Neural cell (in vitro differentiated cells): ENCODE measurements at regions not wholly inside any gene's neighbourhood (a gene's known extent, or its start where the extent isn't known, plus 50 kb on each side); places are given as distances from the start of the nearest gene placed in this dataset.
A peak's percentile ranks its signal among the peaks of the same experiment; 100 is the strongest.

Experiments used
- H2AFZ ChIP-seq: fragments of 200-600, 300-800 bp; sonication (generic), shearing (Covaris generic); 2 replicates; pipeline ENCODE4 v1.6.0; 2014; ENCODE audit warnings: low read depth, mild to moderate bottlenecking, antibody characterized with exemption, low read length, moderate library complexity
- H3F3A ChIP-seq: fragments of 200-600 bp; shearing (Covaris generic); 2 replicates; pipeline ENCODE4 v1.6.1; 2016; ENCODE audit warnings: mild to moderate bottlenecking, moderate library complexity, mixed read lengths, antibody characterized with exemption, low read length; ENCODE audit not compliant: insufficient read depth, poor library complexity, severe bottlenecking
- H3K27ac ChIP-seq: fragments of 200-600, 300-800 bp; sonication (generic), shearing (Covaris generic); 2 replicates; pipeline ENCODE4 v1.5.1; 2014; ENCODE audit warnings: mild to moderate bottlenecking, low read length, moderate library complexity
- H3K27me3 ChIP-seq: fragments of 300-800, 200-600 bp; sonication (generic), shearing (Covaris generic); 2 replicates; pipeline ENCODE4 v1.6.0; 2014; ENCODE audit warnings: mild to moderate bottlenecking, low read depth, low read length, moderate library complexity; ENCODE audit not compliant: insufficient read depth
- H3K36me3 ChIP-seq: fragments of 300-800, 200-600 bp; sonication (generic), shearing (Covaris generic); 2 replicates; pipeline ENCODE4 v1.5.1; 2014; ENCODE audit warnings: mild to moderate bottlenecking, antibody characterized with exemption, low read length, moderate library complexity; ENCODE audit not compliant: insufficient read depth
- H3K4me2 ChIP-seq: fragments of 300-800, 200-600 bp; sonication (generic), shearing (Covaris generic); 2 replicates; pipeline ENCODE4 v1.6.0; 2014; ENCODE audit warnings: mild to moderate bottlenecking, low read length
- H3K4me3 ChIP-seq: fragments of 300-800, 200-600 bp; sonication (generic), shearing (Covaris generic); 2 replicates; pipeline ENCODE4 v1.5.1; 2014; ENCODE audit warnings: mild to moderate bottlenecking, low read length, moderate library complexity
- H3K79me2 ChIP-seq: fragments of 200-600 bp; shearing (Covaris generic); replicated peaks from 2 replicates; pipeline ENCODE4 v1.6.0; 2014; ENCODE audit warnings: mild to moderate bottlenecking, low read length, moderate library complexity; ENCODE audit not compliant: insufficient read depth
- H3K9ac ChIP-seq: fragments of 300-800, 200-600 bp; sonication (generic), shearing (Covaris generic); 2 replicates; pipeline ENCODE4 v1.6.1; 2016; ENCODE audit warnings: mild to moderate bottlenecking, low read length, mixed read lengths
- H3K9me2 ChIP-seq: fragments of 200-600 bp; shearing (Covaris generic); 2 replicates; pipeline ENCODE4 v1.6.1; 2016; ENCODE audit warnings: mild to moderate bottlenecking, low read length, mixed read lengths; ENCODE audit not compliant: insufficient read depth
- H3K9me3 ChIP-seq: fragments of 200-600, 300-800 bp; sonication (generic), shearing (Covaris generic); 2 replicates; pipeline ENCODE4 v1.6.1; 2016; ENCODE audit warnings: mild to moderate bottlenecking, mixed run types, low read length, moderate library complexity, mixed read lengths
- H4K20me1 ChIP-seq: fragments of 200-600 bp; shearing (Covaris generic); 2 replicates; pipeline ENCODE4 v1.6.1; 2016; ENCODE audit warnings: mild to moderate bottlenecking, mixed run types; ENCODE audit not compliant: insufficient read depth
- EP300 ChIP-seq: fragments of 450-650 bp; conservative IDR thresholded peaks from 2 replicates; pipeline ENCODE4 v1.6.1; 2014; ENCODE audit warnings: antibody characterized with exemption, mild to moderate bottlenecking, moderate library complexity; ENCODE audit not compliant: poor library complexity, severe bottlenecking
- EZH2 ChIP-seq: fragments of 200-600, 300-800 bp; shearing (Covaris generic), sonication (generic); IDR thresholded peaks from 2 replicates; pipeline ENCODE4 v1.6.1; 2014; ENCODE audit warnings: antibody characterized with exemption, low read length, borderline replicate concordance, mild to moderate bottlenecking; ENCODE audit not compliant: insufficient read depth, poor library complexity, severe bottlenecking
- MXI1 ChIP-seq: fragments of 450-650 bp; conservative IDR thresholded peaks from 2 replicates; pipeline ENCODE4 v1.6.1; 2014; ENCODE audit warnings: antibody characterized with exemption, mild to moderate bottlenecking; ENCODE audit not compliant: poor library complexity, severe bottlenecking
- POLR2AphosphoS5 ChIP-seq: IDR thresholded peaks from 2 replicates; pipeline ENCODE4 v1.6.1; 2012
- RAD21 ChIP-seq: fragments of 450-650 bp; conservative IDR thresholded peaks from 2 replicates; pipeline ENCODE4 v1.6.1; 2014; ENCODE audit warnings: antibody characterized with exemption, mild to moderate bottlenecking, moderate library complexity
- SMC3 ChIP-seq: fragments of 450-650 bp; conservative IDR thresholded peaks from 2 replicates; pipeline ENCODE4 v1.6.1; 2014; ENCODE audit warnings: antibody characterized with exemption, mild to moderate bottlenecking, moderate library complexity; ENCODE audit not compliant: poor library complexity
- TAF1 ChIP-seq: IDR thresholded peaks from 2 replicates; pipeline ENCODE4 v1.6.1; 2012; ENCODE audit warnings: low read depth
- TF ChIP-seq, protein P1 (sequence below): fragments of 450-650 bp; IDR thresholded peaks from 2 replicates; pipeline ENCODE4 v1.5.1; 2014; ENCODE audit warnings: antibody characterized with exemption, mild to moderate bottlenecking, moderate library complexity; ENCODE audit not compliant: poor library complexity, severe bottlenecking
- TF ChIP-seq, protein P2 (sequence below): IDR thresholded peaks from 2 replicates; pipeline ENCODE4 v1.6.1; 2012; ENCODE audit warnings: borderline replicate concordance

GRCh38 chr18:24972577-24972976, 379.4 kb downstream of the ZNF521 start:
- Histone ChIP-seq H3K9me3 (no peaks in the 10 kb centered on the region), H3K4me3 (no peak overlapping the region), H4K20me1 (no peaks in the 10 kb centered on the region), H3K9ac (no peak overlapping the region), H2AFZ (no peak overlapping the region), H3K4me2 (no peak overlapping the region), H3K9me2 (no peaks in the 10 kb centered on the region), H3K27me3 (no peaks in the 10 kb centered on the region), H3F3A (no peaks in the 10 kb centered on the region), H3K36me3 (no peaks in the 10 kb centered on the region), H3K27ac (no peak overlapping the region), H3K79me2 (no peaks in the 10 kb centered on the region)
- TF ChIP-seq EP300 (no peak), RAD21 (no peak), POLR2AphosphoS5 (no peak), TAF1 (no peak)
- TF ChIP-seq, protein P1, sequence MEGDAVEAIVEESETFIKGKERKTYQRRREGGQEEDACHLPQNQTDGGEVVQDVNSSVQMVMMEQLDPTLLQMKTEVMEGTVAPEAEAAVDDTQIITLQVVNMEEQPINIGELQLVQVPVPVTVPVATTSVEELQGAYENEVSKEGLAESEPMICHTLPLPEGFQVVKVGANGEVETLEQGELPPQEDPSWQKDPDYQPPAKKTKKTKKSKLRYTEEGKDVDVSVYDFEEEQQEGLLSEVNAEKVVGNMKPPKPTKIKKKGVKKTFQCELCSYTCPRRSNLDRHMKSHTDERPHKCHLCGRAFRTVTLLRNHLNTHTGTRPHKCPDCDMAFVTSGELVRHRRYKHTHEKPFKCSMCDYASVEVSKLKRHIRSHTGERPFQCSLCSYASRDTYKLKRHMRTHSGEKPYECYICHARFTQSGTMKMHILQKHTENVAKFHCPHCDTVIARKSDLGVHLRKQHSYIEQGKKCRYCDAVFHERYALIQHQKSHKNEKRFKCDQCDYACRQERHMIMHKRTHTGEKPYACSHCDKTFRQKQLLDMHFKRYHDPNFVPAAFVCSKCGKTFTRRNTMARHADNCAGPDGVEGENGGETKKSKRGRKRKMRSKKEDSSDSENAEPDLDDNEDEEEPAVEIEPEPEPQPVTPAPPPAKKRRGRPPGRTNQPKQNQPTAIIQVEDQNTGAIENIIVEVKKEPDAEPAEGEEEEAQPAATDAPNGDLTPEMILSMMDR, result no peak

DNA sequence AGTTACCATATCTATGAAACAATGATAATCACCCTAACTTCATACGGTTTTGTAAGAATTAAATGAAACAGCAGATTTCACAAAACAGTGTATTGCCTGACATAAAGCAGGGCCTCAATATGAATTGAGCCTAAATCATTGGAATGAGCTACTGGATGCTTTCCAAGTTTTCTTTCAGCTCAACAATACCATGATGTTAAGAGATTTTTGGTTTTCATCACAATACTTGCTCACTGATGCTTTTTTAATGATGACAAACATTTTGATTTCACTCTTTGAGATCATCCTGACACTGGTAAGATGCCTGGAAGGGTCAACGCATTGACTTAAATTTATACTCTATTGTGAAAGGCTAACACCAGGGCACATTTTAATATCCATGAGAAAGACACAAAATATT, 377.5 kb downstream of the ZNF521 start:
- TF ChIP-seq POLR2AphosphoS5, result no peak
- TF ChIP-seq, protein P1, result no peak
- TF ChIP-seq RAD21, result no peak
- no peak for TF ChIP-seq TAF1
- TF ChIP-seq, protein P2, sequence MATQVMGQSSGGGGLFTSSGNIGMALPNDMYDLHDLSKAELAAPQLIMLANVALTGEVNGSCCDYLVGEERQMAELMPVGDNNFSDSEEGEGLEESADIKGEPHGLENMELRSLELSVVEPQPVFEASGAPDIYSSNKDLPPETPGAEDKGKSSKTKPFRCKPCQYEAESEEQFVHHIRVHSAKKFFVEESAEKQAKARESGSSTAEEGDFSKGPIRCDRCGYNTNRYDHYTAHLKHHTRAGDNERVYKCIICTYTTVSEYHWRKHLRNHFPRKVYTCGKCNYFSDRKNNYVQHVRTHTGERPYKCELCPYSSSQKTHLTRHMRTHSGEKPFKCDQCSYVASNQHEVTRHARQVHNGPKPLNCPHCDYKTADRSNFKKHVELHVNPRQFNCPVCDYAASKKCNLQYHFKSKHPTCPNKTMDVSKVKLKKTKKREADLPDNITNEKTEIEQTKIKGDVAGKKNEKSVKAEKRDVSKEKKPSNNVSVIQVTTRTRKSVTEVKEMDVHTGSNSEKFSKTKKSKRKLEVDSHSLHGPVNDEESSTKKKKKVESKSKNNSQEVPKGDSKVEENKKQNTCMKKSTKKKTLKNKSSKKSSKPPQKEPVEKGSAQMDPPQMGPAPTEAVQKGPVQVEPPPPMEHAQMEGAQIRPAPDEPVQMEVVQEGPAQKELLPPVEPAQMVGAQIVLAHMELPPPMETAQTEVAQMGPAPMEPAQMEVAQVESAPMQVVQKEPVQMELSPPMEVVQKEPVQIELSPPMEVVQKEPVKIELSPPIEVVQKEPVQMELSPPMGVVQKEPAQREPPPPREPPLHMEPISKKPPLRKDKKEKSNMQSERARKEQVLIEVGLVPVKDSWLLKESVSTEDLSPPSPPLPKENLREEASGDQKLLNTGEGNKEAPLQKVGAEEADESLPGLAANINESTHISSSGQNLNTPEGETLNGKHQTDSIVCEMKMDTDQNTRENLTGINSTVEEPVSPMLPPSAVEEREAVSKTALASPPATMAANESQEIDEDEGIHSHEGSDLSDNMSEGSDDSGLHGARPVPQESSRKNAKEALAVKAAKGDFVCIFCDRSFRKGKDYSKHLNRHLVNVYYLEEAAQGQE, result no peak
- TF ChIP-seq EP300, result no peak
- no peak for TF ChIP-seq EZH2
- TF ChIP-seq MXI1, result no peak
- no peak for TF ChIP-seq SMC3
- no peak overlapping the region for H3K9ac ChIP-seq

More for the DNA sequence above, 377.5 kb downstream of the ZNF521 start:
- H3K4me3 ChIP-seq, result no peak overlapping the region
- no peaks in the 10 kb centered on the region for H3K79me2 ChIP-seq
- H4K20me1 ChIP-seq, result no peaks in the 10 kb centered on the region
- no peaks in the 10 kb centered on the region for H3K27me3 ChIP-seq
- H3K9me3 ChIP-seq, result no peaks in the 10 kb centered on the region
- H3F3A ChIP-seq, result no peaks in the 10 kb centered on the region
- no peaks in the 10 kb centered on the region for H3K9me2 ChIP-seq
- H3K27ac ChIP-seq, result peak overlapping the region; percentile 83
- H3K36me3 ChIP-seq, result no peaks in the 10 kb centered on the region
- H2AFZ ChIP-seq, result no peak overlapping the region
- no peak overlapping the region for H3K4me2 ChIP-seq
